ENCODE measurements at regions not wholly inside any gene's neighbourhood (a gene's known extent, or its start where the extent isn't known, plus 50 kb on each side); places are given as distances from the start of the nearest gene placed in this dataset.

DNA sequence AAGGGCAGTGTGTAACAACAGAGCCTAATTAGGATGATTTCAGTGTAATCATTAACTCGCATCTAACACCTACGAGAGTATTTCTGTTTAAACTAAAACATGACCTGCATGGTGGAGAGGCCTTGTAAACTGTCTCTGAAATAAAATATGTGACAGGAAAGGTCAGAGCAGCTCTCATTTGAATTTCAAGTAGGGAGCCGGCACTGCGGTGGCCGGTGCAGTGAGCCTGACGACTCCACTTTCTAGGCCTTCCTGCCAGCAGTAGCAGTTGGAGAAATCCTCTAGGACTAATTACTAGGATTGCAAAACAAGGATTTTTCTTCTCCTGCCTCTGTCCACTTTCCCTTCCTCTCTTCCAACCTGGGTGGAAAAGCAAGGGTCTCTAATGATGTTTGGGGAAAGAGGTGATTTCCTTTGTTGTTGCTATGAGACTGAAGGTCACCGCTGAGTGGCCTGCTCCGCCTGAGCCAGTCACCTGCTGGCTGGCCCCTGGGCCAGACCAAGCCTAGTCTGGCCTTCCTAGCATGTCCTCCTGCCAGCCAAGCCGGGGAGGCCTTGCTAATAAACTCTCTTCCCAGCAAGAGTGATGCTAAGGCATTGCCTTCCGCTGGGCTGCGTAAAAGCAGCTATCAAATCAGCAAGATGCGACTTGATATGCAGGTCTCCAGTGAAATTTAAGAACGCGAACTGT, 245.7 kb downstream of the PSAT1 start:
- TF ChIP-seq, protein P1, sequence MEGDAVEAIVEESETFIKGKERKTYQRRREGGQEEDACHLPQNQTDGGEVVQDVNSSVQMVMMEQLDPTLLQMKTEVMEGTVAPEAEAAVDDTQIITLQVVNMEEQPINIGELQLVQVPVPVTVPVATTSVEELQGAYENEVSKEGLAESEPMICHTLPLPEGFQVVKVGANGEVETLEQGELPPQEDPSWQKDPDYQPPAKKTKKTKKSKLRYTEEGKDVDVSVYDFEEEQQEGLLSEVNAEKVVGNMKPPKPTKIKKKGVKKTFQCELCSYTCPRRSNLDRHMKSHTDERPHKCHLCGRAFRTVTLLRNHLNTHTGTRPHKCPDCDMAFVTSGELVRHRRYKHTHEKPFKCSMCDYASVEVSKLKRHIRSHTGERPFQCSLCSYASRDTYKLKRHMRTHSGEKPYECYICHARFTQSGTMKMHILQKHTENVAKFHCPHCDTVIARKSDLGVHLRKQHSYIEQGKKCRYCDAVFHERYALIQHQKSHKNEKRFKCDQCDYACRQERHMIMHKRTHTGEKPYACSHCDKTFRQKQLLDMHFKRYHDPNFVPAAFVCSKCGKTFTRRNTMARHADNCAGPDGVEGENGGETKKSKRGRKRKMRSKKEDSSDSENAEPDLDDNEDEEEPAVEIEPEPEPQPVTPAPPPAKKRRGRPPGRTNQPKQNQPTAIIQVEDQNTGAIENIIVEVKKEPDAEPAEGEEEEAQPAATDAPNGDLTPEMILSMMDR (conservative IDR thresholded peaks at IDR 0.05), result no peak
- TF ChIP-seq ZFX (IDR thresholded peaks at IDR 0.05), result no peak
